Ascending aorta (tissue), 2 donors: ENCODE measurements at regions not wholly inside any gene's neighbourhood (a gene's known extent, or its start where the extent isn't known, plus 50 kb on each side); places are given as distances from the start of the nearest gene placed in this dataset.

Experiments
- DNase-seq, 2 donors: peaks; one replicate each; pipeline ENCODE4 v3.0.0-alpha.2; 2019; ENCODE audit warnings: low spot score in 2 of 2
- H3K27ac ChIP-seq, 2 donors: fragments of 200-600 bp; sonication (generic); one replicate each; pipeline ENCODE4 v1.5.1; 2016 to 2017; ENCODE audit warnings: mild to moderate bottlenecking in 1 of 2
- H3K27me3 ChIP-seq: fragments of 200-600 bp; sonication (generic); one replicate; pipeline ENCODE4 v1.5.1; 2017
- H3K36me3 ChIP-seq, 2 donors: fragments of 200-600 bp; sonication (generic); one replicate each; pipeline ENCODE4 v1.5.1; 2016
- H3K4me1 ChIP-seq, 2 donors: fragments of 200-600 bp; sonication (generic); one replicate each; pipeline ENCODE4 v1.5.1; 2016 to 2017; ENCODE audit warnings: mild to moderate bottlenecking in 1 of 2
- H3K4me3 ChIP-seq, 2 donors: fragments of 200-600 bp; sonication (generic); one replicate each; pipeline ENCODE4 v1.5.1; 2016 to 2017; ENCODE audit warnings: mild to moderate bottlenecking in 1 of 2
- H3K9me3 ChIP-seq, 2 donors: fragments of 200-600 bp; sonication (generic); one replicate each; pipeline ENCODE4 v1.5.1; 2016
- CTCF ChIP-seq, 3 experiments: fragments of 200-600 bp in 2 of 3; fragments of 450-650 bp in 1 of 3; sonication (generic) in 2 of 3; IDR thresholded peaks; one replicate each; pipeline ENCODE4 v1.5.1; 2016 to 2019; ENCODE audit warnings: antibody characterized with exemption in 3 of 3, mild to moderate bottlenecking in 1 of 3, moderate library complexity in 1 of 3
- intact Hi-C: fragments of 100-400 bp; cut with DNase I; formaldehyde crosslinking; loops from one replicate; pipeline ENCODE4 v1.15.1; 2023

GRCh38 chr20:47427746-47428145 is 71.2 kb upstream of the ZMYND8 start:
- H3K36me3 ChIP-seq = no peaks in the 10 kb centered on the region
- no peak overlapping the region for H3K27ac ChIP-seq
- no peak for TF ChIP-seq CTCF (IDR thresholded peaks at IDR 0.05)
- no peak for DNase-seq
- no peaks in the 10 kb centered on the region for H3K4me1 ChIP-seq
- H3K4me3 ChIP-seq = no peak overlapping the region
- no peaks in the 10 kb centered on the region for H3K27me3 ChIP-seq
- peaks cover 0 to 13% of the 10 kb centered on the region in 2 donors for H3K9me3 ChIP-seq
- intact Hi-C loops = no loop called here

GRCh38 chr20:47428164-47428563 is 71.7 kb upstream of the ZMYND8 start:
- intact Hi-C loops = no loop called here

GRCh38 chr20:47428851-47429336 is 72.4 kb upstream of the ZMYND8 start:
- Histone ChIP-seq H3K4me1 (no peaks in the 10 kb centered on the region), H3K36me3 (no peaks in the 10 kb centered on the region), H3K27ac (no peak overlapping the region), H3K9me3 (peaks cover 0 to 13% of the 10 kb centered on the region in 2 donors), H3K4me3 (no peak overlapping the region), H3K27me3 (no peaks in the 10 kb centered on the region)
- TF ChIP-seq CTCF (IDR thresholded peaks at IDR 0.05) = no peak
- no peak for DNase-seq
- intact Hi-C loops = no loop called here

More at GRCh38 chr20:47428164-47428563, 71.7 kb upstream of the ZMYND8 start:
- no peak overlapping the region for H3K4me3 ChIP-seq
- no peak for DNase-seq
- no peaks in the 10 kb centered on the region for H3K4me1 ChIP-seq
- peaks cover 0 to 13% of the 10 kb centered on the region in 2 donors for H3K9me3 ChIP-seq
- no peak for TF ChIP-seq CTCF (IDR thresholded peaks at IDR 0.05)
- H3K27ac ChIP-seq = no peak overlapping the region
- H3K27me3 ChIP-seq = no peaks in the 10 kb centered on the region
- no peaks in the 10 kb centered on the region for H3K36me3 ChIP-seq

- H3K27me3 ChIP-seq = no peaks in the 10 kb centered on the region
- no peaks in the 10 kb centered on the region for H3K4me1 ChIP-seq
- no peak overlapping the region for H3K4me3 ChIP-seq
- no peak for DNase-seq
- intact Hi-C loops = no loop called here
- H3K36me3 ChIP-seq = no peaks in the 10 kb centered on the region
- no peak for TF ChIP-seq CTCF (IDR thresholded peaks at IDR 0.05)
- no peak overlapping the region for H3K27ac ChIP-seq
- peaks cover 0 to 13% of the 10 kb centered on the region in 2 donors for H3K9me3 ChIP-seq
These were observed 72.3 kb upstream of the NCOA3 start for GRCh38 chr20:47429409-47429808.

DNA sequence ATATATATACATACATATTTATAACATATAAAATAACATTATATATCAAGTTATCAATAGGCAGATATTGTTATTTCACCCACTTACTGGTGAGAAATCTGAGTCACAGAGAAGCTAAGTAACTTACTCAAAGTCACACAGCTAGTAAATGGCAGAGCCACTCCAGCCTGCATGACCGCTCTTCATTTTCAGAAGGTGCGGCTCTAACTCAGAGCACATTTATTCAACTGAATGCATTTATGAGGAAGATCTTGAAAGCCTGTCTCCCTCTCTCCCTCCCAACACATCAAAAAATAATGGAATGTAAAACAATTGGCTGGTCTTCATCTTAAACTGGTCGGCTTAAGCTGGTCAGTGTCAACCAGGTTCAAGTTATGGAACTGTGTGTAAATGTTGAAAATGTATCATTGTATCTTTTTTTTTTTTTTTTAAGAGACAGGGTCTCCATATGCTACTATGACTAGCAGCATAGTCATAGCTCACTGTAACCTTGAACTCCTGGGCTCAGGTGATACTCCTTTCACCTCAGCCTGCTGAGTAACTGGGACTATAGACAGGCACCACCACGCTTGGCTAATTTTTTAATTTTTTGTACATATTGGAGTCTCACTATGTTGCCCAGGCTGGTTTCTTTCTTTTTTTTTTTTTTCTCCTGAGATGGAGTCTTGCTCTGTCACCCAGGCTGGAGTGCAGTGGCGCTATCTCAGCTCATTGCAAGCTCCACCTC is 70.7 kb upstream of the NCOA3 start:
- Histone ChIP-seq H3K27me3 (no peaks in the 10 kb centered on the region), H3K4me1 (no peaks in the 10 kb centered on the region), H3K27ac (no peak overlapping the region), H3K36me3 (no peaks in the 10 kb centered on the region), H3K9me3 (peaks cover 0 to 13% of the 10 kb centered on the region in 2 donors), H3K4me3 (no peak overlapping the region)
- intact Hi-C loops = no loop called here
- no peak for DNase-seq
- no peak for TF ChIP-seq CTCF (IDR thresholded peaks at IDR 0.05)
